ENCODE measurements at regions not wholly inside any gene's neighbourhood (a gene's known extent, or its start where the extent isn't known, plus 50 kb on each side); places are given as distances from the start of the nearest gene placed in this dataset.

- Histone ChIP-seq H3K9me1 (ENCODE audit: insufficient read depth, low read length) (no peaks in the 10 kb centered on the region), H2BK20ac (ENCODE audit: low read depth, low read length) (no peak overlapping the region), H3K9me3 (ENCODE audit: control insufficient read depth, insufficient read depth, low read length) (peaks cover 8% of the 10 kb centered on the region), H3K27ac (ENCODE audit: insufficient read depth, low read length) (no peak overlapping the region), H3K4me1 (ENCODE audit: control insufficient read depth, insufficient read depth, low read length) (no peaks in the 10 kb centered on the region), H4K20me1 (ENCODE audit: insufficient read depth, low read length) (no peaks in the 10 kb centered on the region), H3K9ac (ENCODE audit: low read depth, low read length) (no peak overlapping the region), H3K4me2 (ENCODE audit: low read depth, low read length) (no peak overlapping the region), H2AK5ac (ENCODE audit: low read depth, low read length) (no peak overlapping the region), H4K91ac (ENCODE audit: insufficient read depth, low read depth, low read length) (no peak overlapping the region), H3K56ac (ENCODE audit: extremely low read depth, insufficient read depth, low read length) (no peak overlapping the region), H2BK5ac (ENCODE audit: low read depth, low read length, poor library complexity, severe bottlenecking) (no peak overlapping the region), H2BK120ac (ENCODE audit: low read depth, low read length) (no peak overlapping the region), H2AFZ (replicated peaks; ENCODE audit: low read length, poor library complexity) (no peak overlapping the region), H2BK15ac (ENCODE audit: low read depth, low read length) (no peak overlapping the region), H3K23ac (ENCODE audit: low read depth, low read length) (no peak overlapping the region), H2AK9ac (replicated peaks; ENCODE audit: low read depth, low read length, poor library complexity) (no peak overlapping the region), H3K36me3 (ENCODE audit: control insufficient read depth, insufficient read depth, low read length) (no peaks in the 10 kb centered on the region), H3K4me3 (ENCODE audit: insufficient read depth, low read depth, low read length) (no peak overlapping the region), H3K79me1 (ENCODE audit: low read depth in 1 of 2, low read length in 2 of 2) (no peaks in the 10 kb centered on the region), H4K5ac (ENCODE audit: low read depth, low read length) (no peak overlapping the region), H3K27me3 (ENCODE audit: control insufficient read depth, insufficient read depth, low read length) (no peaks in the 10 kb centered on the region; the same call in 1 of the 2 replicates), H4K8ac (ENCODE audit: low read depth in 2 of 2, low read length in 2 of 2) (no peak overlapping the region), H3K14ac (replicated peaks; ENCODE audit: low read depth, low read length) (no peak overlapping the region), H3K18ac (ENCODE audit: low read depth, low read length) (no peak overlapping the region), H3K4ac (ENCODE audit: low read depth, low read length) (no peak overlapping the region)
- ATAC-seq (ENCODE audit: low read depth) (peak; percentile 21), DNase-seq (peak; percentile 17)
- BruUV-seq (replicated peaks): no TSS peak
- CTCF ChIA-PET: no interaction called here
- in situ Hi-C loops (cut with MboI; ENCODE audit: low sequenced_read_pairs) (no loop called here), dilution Hi-C loops (cut with HindIII; ENCODE audit: low sequenced_read_pairs, unreplicated experiment) (no loop called here), intact Hi-C loops (cut with micrococcal nuclease) (no loop called here)
- no CpG with 5 or more reads among the region's 2 CpGs for WGBS, 2 experiments (ENCODE audit: extremely low coverage in 2 of 2, insufficient read length in 1 of 2)
- POLR2A ChIA-PET (ENCODE audit: unreplicated experiment): no interaction called here
- TF ChIP-seq ELK1 (IDR thresholded peaks at IDR 0.05; ENCODE audit: borderline replicate concordance, low read depth, low read length) (no peak), USF2 (IDR thresholded peaks at IDR 0.05; ENCODE audit: low read depth, low read length) (no peak), POLR2A (IDR thresholded peaks at IDR 0.05; ENCODE audit: low read depth, low read length) (no peak), MAZ (IDR thresholded peaks at IDR 0.05; ENCODE audit: borderline replicate concordance, low read depth, low read length) (no peak), SMC3 (IDR thresholded peaks at IDR 0.05; ENCODE audit: low read depth, low read length) (no peak), RFX5 (IDR thresholded peaks at IDR 0.05; ENCODE audit: low read depth, low read length) (no peak), MXI1 (IDR thresholded peaks at IDR 0.05; ENCODE audit: borderline replicate concordance, low read depth, low read length) (no peak), RCOR1 (IDR thresholded peaks at IDR 0.05; ENCODE audit: insufficient replicate concordance, low read length) (no peak), CEBPB (IDR thresholded peaks at IDR 0.05; ENCODE audit: low read depth, low read length) (no peak), FOS (IDR thresholded peaks at IDR 0.05; ENCODE audit: low read depth, low read length) (no peak)
These were observed 83.3 kb downstream of the ETS2 start for GRCh38 chr21:38888991-38889561.
